ENCODE measurements at regions not wholly inside any gene's neighbourhood (a gene's known extent, or its start where the extent isn't known, plus 50 kb on each side); places are given as distances from the start of the nearest gene placed in this dataset.
"Not testable (repeated sequence)": the region's sequence is repeated elsewhere in the genome, so short reads cannot be mapped to it uniquely, and the experiment has no call there.

GRCh38 chr20:51126337-51126736 lies 103.4 kb upstream of the KCNG1 start:
- H3K27ac ChIP-seq = no peak overlapping the region
- no peak for ATAC-seq
- WGBS, 2 donors = 85 to 87% methylated on average over 3 of the region's 3 CpGs
- H3K4me1 ChIP-seq = no peaks in the 10 kb centered on the region
- TF ChIP-seq CTCF (IDR thresholded peaks at IDR 0.05) = no peak
- DNase-seq = no peak
- H3K9me3 ChIP-seq = no peaks in the 10 kb centered on the region
- H3K36me3 ChIP-seq = no peaks in the 10 kb centered on the region
- H3K4me3 ChIP-seq = no peak overlapping the region
- intact Hi-C loops (cut with DNase I) = no loop called here
- peaks cover 0 to 52% (median 22%) of the 10 kb centered on the region in 7 donors for H3K27me3 ChIP-seq

- TF ChIP-seq CTCF (IDR thresholded peaks at IDR 0.05) = no peak
- 57 to 59% methylated on average over 4 of the region's 4 CpGs for WGBS, 2 donors
- no peak for DNase-seq
- no peak for ATAC-seq
- H3K27me3 ChIP-seq = peaks cover 0 to 54% (median 28%) of the 10 kb centered on the region in 7 donors
- no peaks in the 10 kb centered on the region for H3K4me1 ChIP-seq
- H3K36me3 ChIP-seq = no peaks in the 10 kb centered on the region
- no peaks in the 10 kb centered on the region for H3K9me3 ChIP-seq
- intact Hi-C loops (cut with DNase I) = no loop called here
- H3K27ac ChIP-seq = no peak overlapping the region
- no peak overlapping the region for H3K4me3 ChIP-seq
Observed at GRCh38 chr20:51125780-51126179, 102.9 kb upstream of the KCNG1 start.

- Histone ChIP-seq H3K4me1 (no peaks in the 10 kb centered on the region), H3K9me3 (no peaks in the 10 kb centered on the region), H3K27me3 (peaks cover 0 to 60% (median 34%) of the 10 kb centered on the region in 7 donors), H3K4me3 (no peak overlapping the region), H3K27ac (no peak overlapping the region), H3K36me3 (no peaks in the 10 kb centered on the region)
- no peak for ATAC-seq
- intact Hi-C loops (cut with DNase I) = no loop called here
- WGBS, 2 donors = 73 to 80% methylated on average over 5 of the region's 5 CpGs
- TF ChIP-seq CTCF (IDR thresholded peaks at IDR 0.05) = no peak
- no peak for DNase-seq
Observed at GRCh38 chr20:51125105-51125504, 102.2 kb upstream of the KCNG1 start.

GRCh38 chr20:51123887-51124286 lies 101.0 kb upstream of the KCNG1 start:
- H3K27ac ChIP-seq; H3K36me3 ChIP-seq; ATAC-seq; H3K9me3 ChIP-seq; DNase-seq; H3K4me1 ChIP-seq; intact Hi-C loops (cut with DNase I); H3K4me3 ChIP-seq: not testable (repeated sequence)
- 83 to 86% methylated on average over 1 of the region's 1 CpG for WGBS, 2 donors
- H3K27me3 ChIP-seq = peaks cover 0 to 68% (median 46%) of the 10 kb centered on the region in 7 donors

GRCh38 chr20:51122931-51123658 lies 100.2 kb upstream of the KCNG1 start:
- DNase-seq (no peak), ATAC-seq (no peak)
- no peaks in the 10 kb centered on the region for H3K36me3 ChIP-seq
- WGBS, 2 donors = 56 to 66% methylated on average over 7 of the region's 7 CpGs
- no peaks in the 10 kb centered on the region for H3K4me1 ChIP-seq
- intact Hi-C loops (cut with DNase I) = no loop called here
- H3K27me3 ChIP-seq = peaks cover 0 to 72% (median 53%) of the 10 kb centered on the region in 7 donors
- no peak overlapping the region for H3K4me3 ChIP-seq
- H3K9me3 ChIP-seq = no peaks in the 10 kb centered on the region
- no peak for TF ChIP-seq CTCF (IDR thresholded peaks at IDR 0.05)
- no peak overlapping the region for H3K27ac ChIP-seq

Data from heart right ventricle (tissue), 16 donors.